DND-41 (cell line): ENCODE measurements at regions not wholly inside any gene's neighbourhood (a gene's known extent, or its start where the extent isn't known, plus 50 kb on each side); places are given as distances from the start of the nearest gene placed in this dataset.

Experiments used
- EZH2 ChIP-seq: IDR thresholded peaks from 3 replicates; pipeline ENCODE4 v1.6.1; 2012; ENCODE audit warnings: borderline replicate concordance, low read depth, mild to moderate bottlenecking, moderate library complexity, low read length, inconsistent platforms; ENCODE audit not compliant: severe bottlenecking
- TF ChIP-seq, protein P1 (sequence below): IDR thresholded peaks from 2 replicates; pipeline ENCODE4 v1.5.1; 2012; ENCODE audit warnings: borderline replicate concordance, low read length, moderate library complexity, mild to moderate bottlenecking; ENCODE audit not compliant: poor library complexity, severe bottlenecking; ENCODE audit errors: extremely low read depth

DNA sequence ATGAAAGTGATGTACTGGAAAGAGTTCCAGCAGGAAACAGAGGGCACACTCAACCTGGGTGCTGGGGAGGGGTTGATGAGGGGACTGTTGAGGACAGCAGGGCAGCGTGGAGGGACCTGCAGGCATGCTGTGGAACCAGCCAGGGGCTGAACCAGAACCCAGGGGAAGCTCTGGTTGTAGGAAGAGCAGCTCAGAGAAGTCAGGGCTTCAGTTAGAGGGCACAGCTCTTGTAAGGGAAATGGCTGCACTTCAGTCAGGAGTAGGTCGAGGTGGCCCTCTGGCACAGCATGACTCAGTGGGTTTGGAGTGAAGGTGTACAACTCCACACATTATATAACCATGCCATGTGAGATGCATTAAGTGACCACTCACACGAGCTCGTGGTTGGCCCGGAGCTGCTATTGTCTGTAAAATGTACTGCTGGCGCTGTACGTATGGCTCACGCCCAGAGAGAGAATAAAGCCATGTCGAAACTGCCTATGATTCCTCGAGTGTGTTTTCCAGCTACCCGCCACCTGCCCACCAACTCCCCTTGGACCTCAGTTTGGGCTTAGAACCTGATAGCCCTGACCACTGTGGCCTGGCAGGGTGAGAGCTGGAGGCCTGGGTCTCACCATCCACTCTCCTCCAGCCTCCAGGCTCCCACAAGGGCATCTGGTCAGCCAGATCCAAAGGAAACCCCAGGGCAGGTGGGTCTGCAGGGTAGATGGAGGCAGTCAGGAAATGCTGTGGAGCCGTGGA lies 136.5 kb upstream of the HS6ST1 start:
- TF ChIP-seq, protein P1, sequence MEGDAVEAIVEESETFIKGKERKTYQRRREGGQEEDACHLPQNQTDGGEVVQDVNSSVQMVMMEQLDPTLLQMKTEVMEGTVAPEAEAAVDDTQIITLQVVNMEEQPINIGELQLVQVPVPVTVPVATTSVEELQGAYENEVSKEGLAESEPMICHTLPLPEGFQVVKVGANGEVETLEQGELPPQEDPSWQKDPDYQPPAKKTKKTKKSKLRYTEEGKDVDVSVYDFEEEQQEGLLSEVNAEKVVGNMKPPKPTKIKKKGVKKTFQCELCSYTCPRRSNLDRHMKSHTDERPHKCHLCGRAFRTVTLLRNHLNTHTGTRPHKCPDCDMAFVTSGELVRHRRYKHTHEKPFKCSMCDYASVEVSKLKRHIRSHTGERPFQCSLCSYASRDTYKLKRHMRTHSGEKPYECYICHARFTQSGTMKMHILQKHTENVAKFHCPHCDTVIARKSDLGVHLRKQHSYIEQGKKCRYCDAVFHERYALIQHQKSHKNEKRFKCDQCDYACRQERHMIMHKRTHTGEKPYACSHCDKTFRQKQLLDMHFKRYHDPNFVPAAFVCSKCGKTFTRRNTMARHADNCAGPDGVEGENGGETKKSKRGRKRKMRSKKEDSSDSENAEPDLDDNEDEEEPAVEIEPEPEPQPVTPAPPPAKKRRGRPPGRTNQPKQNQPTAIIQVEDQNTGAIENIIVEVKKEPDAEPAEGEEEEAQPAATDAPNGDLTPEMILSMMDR = no peak
- TF ChIP-seq EZH2 = no peak
